GM19467 (cell line): ENCODE measurements at regions not wholly inside any gene's neighbourhood (a gene's known extent, or its start where the extent isn't known, plus 50 kb on each side); places are given as distances from the start of the nearest gene placed in this dataset.

Source experiments
- ATAC-seq: cut with Tn5 transposase; IDR thresholded peaks from one replicate; pipeline ENCODE4 v1.9.1; 2021; ENCODE audit warnings: mild to moderate bottlenecking, moderate library complexity; ENCODE audit not compliant: unreplicated experiment

- no peak for ATAC-seq
Measured at GRCh38 chr12:39061576-39061975, 156.2 kb upstream of the CPNE8 start.

- no peak for ATAC-seq
Measured at GRCh38 chr12:39048395-39048794, 143.0 kb upstream of the CPNE8 start.

- ATAC-seq = no peak
Measured at GRCh38 chr12:39047539-39048262, 142.3 kb upstream of the CPNE8 start.

GRCh38 chr12:39044754-39045153, 139.4 kb upstream of the CPNE8 start:
- ATAC-seq = no peak

GRCh38 chr12:39043424-39043822, 138.0 kb upstream of the CPNE8 start:
- no peak for ATAC-seq

- ATAC-seq = no peak
Measured at GRCh38 chr12:39040275-39040674, 134.9 kb upstream of the CPNE8 start.

GRCh38 chr12:39037115-39037514, 131.7 kb upstream of the CPNE8 start:
- ATAC-seq = no peak

- no peak for ATAC-seq
Measured at GRCh38 chr12:39036105-39036504, 130.7 kb upstream of the CPNE8 start.

- ATAC-seq = no peak
Measured at GRCh38 chr12:39033782-39034181, 128.4 kb upstream of the CPNE8 start.

- ATAC-seq = no peak
Measured at GRCh38 chr12:39032448-39032847, 127.1 kb upstream of the CPNE8 start.

GRCh38 chr12:39032034-39032433, 126.6 kb upstream of the CPNE8 start:
- no peak for ATAC-seq

GRCh38 chr12:39028382-39028781, 123.0 kb upstream of the CPNE8 start:
- no peak for ATAC-seq

- ATAC-seq = no peak
Measured at GRCh38 chr12:39012870-39013269, 107.5 kb upstream of the CPNE8 start.

- no peak for ATAC-seq
Measured at GRCh38 chr12:39011166-39011565, 105.8 kb upstream of the CPNE8 start.

- ATAC-seq = no peak
Measured at GRCh38 chr12:39010406-39010805, 105.0 kb upstream of the CPNE8 start.

GRCh38 chr12:39007619-39008018, 102.2 kb upstream of the CPNE8 start:
- ATAC-seq = no peak

GRCh38 chr12:39006286-39006685, 100.9 kb upstream of the CPNE8 start:
- ATAC-seq = no peak

- no peak for ATAC-seq
Measured at GRCh38 chr12:39005671-39006070, 100.3 kb upstream of the CPNE8 start.

GRCh38 chr12:39003541-39004155, 98.3 kb upstream of the CPNE8 start:
- ATAC-seq = no peak

- ATAC-seq = no peak
Measured at GRCh38 chr12:39000370-39000769, 95.0 kb upstream of the CPNE8 start.

- ATAC-seq = no peak
Measured at GRCh38 chr12:38998887-38999482, 93.6 kb upstream of the CPNE8 start.

- ATAC-seq = no peak
Measured at GRCh38 chr12:38995249-38995648, 89.9 kb upstream of the CPNE8 start.
